IPS-18a (cell line): ENCODE measurements at regions not wholly inside any gene's neighbourhood (a gene's known extent, or its start where the extent isn't known, plus 50 kb on each side); places are given as distances from the start of the nearest gene placed in this dataset.

ENCODE experiments used
- H3K27ac ChIP-seq: one replicate; pipeline ENCODE4 v1.5.1; 2013; ENCODE audit warnings: low read length
- H3K27me3 ChIP-seq: one replicate; pipeline ENCODE4 v1.6.1; 2013; ENCODE audit warnings: mild to moderate bottlenecking, low read length; ENCODE audit not compliant: control insufficient read depth, insufficient read depth
- H3K36me3 ChIP-seq: one replicate; pipeline ENCODE4 v1.6.1; 2013; ENCODE audit warnings: low read depth, low read length; ENCODE audit not compliant: control insufficient read depth
- H3K4me1 ChIP-seq: one replicate; pipeline ENCODE4 v1.6.1; 2013; ENCODE audit warnings: low read depth, low read length; ENCODE audit not compliant: control insufficient read depth
- H3K4me3 ChIP-seq: one replicate; pipeline ENCODE4 v1.5.1; 2013; ENCODE audit warnings: low read length
- H3K9ac ChIP-seq: one replicate; pipeline ENCODE4 v1.6.1; 2013; ENCODE audit warnings: mild to moderate bottlenecking, low read length, moderate library complexity
- H3K9me3 ChIP-seq: one replicate; pipeline ENCODE4 v1.6.1; 2013; ENCODE audit warnings: low read depth, low read length; ENCODE audit not compliant: control insufficient read depth

DNA sequence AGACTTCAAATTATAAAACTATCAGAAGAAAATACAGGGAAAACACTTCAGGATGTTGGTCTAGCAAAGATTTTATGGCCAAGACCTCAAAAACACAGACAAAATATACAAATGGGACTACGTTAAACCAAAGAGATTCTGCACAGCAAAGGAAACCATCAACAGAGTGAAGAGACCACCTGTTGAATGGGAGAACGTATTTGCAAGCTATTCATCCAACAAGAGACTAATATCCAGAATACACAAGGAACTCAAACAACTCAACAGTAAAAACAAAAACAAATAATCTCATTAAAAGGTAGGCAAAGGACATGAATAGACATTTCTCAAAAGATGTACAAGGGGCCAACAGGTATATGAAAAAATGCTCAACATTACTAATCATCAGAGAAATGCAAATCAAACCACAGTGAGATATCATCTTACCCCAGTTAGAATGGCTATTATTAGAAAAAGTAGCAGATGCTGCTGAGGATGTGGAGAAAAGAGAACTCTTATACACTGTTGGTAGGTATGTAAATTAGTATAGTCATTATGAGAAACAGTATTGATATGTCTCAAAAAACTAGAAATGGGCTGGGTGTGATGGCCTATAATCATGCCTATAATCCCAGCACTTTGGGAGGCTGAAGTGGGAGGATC, 112.6 kb downstream of the LRIG2 start:
- Histone ChIP-seq H3K4me1 (no peaks in the 10 kb centered on the region), H3K27me3 (no peaks in the 10 kb centered on the region), H3K27ac (no peak overlapping the region)

DNA sequence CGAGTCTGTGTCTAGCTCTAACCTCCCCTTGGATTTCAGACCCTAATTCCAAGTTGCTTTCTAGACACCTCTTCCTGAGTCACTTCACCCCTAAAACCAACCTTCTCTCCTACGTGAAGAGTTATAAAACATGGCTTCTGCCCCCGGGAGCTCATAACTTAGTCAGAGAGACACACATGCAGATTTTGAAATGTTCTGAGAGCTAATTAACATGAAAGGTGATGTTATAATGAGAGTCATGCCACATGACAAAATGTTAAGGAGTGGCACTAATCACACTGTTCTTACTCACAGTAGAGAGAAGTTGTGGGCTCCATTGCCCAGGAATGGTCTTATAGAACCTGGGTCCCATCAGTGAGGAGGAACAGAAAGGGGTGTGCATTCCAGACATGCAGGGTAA, 117.1 kb downstream of the LRIG2 start:
- H3K9ac ChIP-seq = no peak overlapping the region
- H3K4me3 ChIP-seq = no peak overlapping the region
- no peaks in the 10 kb centered on the region for H3K9me3 ChIP-seq
- H3K4me1 ChIP-seq = no peaks in the 10 kb centered on the region
- no peaks in the 10 kb centered on the region for H3K36me3 ChIP-seq
- no peak overlapping the region for H3K27ac ChIP-seq
- H3K27me3 ChIP-seq = no peaks in the 10 kb centered on the region

More for the DNA sequence above, 112.6 kb downstream of the LRIG2 start:
- Histone ChIP-seq H3K4me3 (no peak overlapping the region), H3K36me3 (no peaks in the 10 kb centered on the region), H3K9me3 (no peaks in the 10 kb centered on the region), H3K9ac (no peak overlapping the region)

DNA sequence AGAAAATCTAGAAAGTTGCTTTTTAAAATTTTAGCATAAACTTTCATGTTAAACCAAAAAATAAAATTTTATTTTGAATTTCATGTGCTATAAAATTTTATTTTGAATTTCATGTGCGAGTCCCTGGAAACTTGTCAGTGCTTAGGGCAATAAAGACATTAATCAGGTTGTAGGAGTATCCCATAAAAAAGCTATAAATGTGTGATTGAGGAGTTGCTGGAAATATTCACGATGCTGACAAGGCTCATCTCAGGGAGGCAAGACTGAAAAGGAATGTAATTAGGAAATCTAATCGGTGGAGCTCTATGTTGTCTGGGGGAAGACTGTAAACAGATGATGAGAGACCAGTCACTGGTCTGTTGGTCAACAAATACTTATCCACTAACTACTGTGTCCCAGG, 117.9 kb downstream of the LRIG2 start:
- Histone ChIP-seq H3K27ac (no peak overlapping the region), H3K4me3 (no peak overlapping the region), H3K9me3 (no peaks in the 10 kb centered on the region), H3K27me3 (no peaks in the 10 kb centered on the region), H3K4me1 (no peaks in the 10 kb centered on the region), H3K9ac (no peak overlapping the region), H3K36me3 (no peaks in the 10 kb centered on the region)

DNA sequence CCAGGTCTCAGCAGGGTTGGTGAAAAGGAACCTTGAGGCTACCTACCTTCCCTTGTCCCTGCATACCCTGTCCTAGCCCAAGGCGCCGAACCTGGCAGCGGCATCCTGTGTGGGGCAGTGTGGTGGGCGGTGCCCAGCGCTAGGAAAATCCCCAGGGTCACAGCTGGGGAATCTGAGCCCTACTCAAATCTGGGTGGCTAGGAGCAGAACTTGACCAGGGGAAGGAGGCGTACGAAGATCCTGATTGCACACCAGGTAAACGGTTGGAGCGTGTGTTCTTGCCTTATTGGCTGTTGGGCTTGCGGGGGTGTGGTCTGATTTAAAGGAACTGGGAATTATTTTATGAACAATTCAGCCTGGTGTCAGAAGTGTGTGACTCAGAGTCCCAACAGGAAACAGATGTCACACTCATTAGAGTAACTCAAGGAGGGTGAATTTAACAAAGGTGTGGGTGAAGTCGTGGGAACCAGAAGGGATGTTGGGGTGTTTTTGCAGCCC, 118.6 kb downstream of the LRIG2 start:
- H3K9me3 ChIP-seq = no peaks in the 10 kb centered on the region
- no peak overlapping the region for H3K4me3 ChIP-seq
- H3K36me3 ChIP-seq = no peaks in the 10 kb centered on the region
- H3K4me1 ChIP-seq = peaks cover 4% of the 10 kb centered on the region
- no peak overlapping the region for H3K27ac ChIP-seq
- H3K9ac ChIP-seq = no peak overlapping the region
- H3K27me3 ChIP-seq = no peaks in the 10 kb centered on the region

DNA sequence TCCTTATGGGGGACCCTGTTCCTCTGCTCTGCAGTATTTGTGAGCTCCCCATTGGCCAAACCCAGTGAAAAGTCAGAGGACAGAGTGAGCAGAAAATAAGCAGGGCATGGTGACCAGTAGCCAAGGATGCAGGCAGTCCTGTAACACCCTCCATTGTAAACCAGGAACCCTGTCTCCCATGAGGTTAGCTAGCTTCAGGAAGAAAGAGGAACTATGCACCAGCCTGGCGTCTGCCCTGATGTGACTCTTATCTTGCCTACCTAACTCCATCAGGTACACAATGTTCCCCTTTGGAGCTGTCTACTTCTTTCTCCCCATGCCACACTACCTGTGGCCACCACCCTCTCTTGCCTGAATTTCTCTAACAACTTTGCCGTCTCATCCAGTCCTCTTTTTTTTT, 119.2 kb downstream of the LRIG2 start:
- H3K9ac ChIP-seq = no peak overlapping the region
- H3K27me3 ChIP-seq = no peaks in the 10 kb centered on the region
- H3K36me3 ChIP-seq = no peaks in the 10 kb centered on the region
- no peaks in the 10 kb centered on the region for H3K9me3 ChIP-seq
- peaks cover 7% of the 10 kb centered on the region for H3K4me1 ChIP-seq
- no peak overlapping the region for H3K27ac ChIP-seq
- H3K4me3 ChIP-seq = no peak overlapping the region

DNA sequence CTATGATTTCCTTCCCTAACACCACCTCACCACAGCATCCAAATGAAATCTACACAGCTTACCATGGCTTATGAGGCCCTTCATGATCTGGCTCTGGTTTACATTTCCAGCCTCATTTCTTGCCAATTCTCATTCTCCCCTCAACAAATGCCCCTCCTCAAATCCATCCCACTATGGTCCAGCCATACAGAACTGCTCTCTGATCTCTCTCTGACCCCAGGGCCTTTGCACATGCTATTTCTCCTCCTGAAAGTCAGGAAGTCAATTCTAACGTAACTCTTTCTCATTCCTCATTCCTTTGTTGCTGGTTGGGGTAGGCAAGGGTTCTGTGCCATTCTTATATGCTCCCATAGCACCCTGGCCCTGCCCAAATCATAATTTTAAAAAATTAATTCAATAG, 120.0 kb downstream of the LRIG2 start:
- Histone ChIP-seq H3K9ac (no peak overlapping the region), H3K4me3 (no peak overlapping the region), H3K36me3 (no peaks in the 10 kb centered on the region), H3K27me3 (no peaks in the 10 kb centered on the region), H3K9me3 (no peaks in the 10 kb centered on the region), H3K27ac (no peak overlapping the region), H3K4me1 (peaks cover 7% of the 10 kb centered on the region)

DNA sequence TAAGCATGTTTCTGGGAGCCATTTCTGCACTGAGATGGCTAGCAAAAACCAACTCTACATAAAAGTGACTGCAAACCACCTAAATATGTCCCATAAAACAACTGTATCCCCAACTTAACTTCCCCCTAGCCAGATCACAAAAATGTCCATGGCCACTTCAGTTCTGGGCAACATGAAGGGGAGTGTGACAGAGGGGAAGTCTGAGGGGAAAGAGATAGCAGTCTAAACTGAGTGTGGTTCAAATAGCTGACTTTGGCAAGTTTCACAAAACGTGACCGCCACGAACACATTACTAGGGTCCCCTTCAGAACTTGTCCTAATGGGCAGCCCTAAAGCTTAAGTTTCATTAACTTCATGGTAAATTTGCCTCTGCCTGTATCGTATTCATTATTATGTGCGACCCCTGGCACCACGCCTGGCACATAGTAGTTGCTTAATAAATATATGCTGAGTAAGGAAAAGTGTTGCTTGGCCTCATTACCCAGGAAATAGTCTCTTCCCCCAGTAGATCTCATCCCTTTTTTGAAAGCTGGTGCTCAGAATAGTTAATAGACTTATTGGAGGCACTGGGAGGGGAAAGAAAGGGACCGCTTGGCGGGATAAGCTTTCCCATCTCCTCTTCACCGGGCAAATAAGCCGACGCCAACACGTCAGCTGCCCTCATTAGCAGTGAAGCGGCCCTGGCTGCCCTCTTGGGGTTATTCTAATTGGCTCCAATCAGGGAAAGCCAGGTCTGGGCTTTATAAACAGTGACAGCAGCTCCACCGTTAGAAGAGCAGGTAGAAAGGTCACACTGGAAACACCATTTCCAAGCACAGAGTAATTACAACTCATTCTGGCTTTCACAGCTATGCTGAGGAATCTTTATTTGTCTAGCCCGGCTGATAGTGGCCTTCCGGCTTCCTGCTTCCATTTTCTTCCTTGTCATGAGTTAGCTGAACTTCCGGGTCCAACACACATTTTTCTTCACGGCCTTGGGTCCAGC, 122.1 kb downstream of the LRIG2 start:
- Histone ChIP-seq H3K4me3 (no peak overlapping the region), H3K27ac (no peak overlapping the region), H3K36me3 (no peaks in the 10 kb centered on the region), H3K4me1 (peaks cover 15% of the 10 kb centered on the region), H3K27me3 (no peaks in the 10 kb centered on the region), H3K9ac (no peak overlapping the region), H3K9me3 (no peaks in the 10 kb centered on the region)

DNA sequence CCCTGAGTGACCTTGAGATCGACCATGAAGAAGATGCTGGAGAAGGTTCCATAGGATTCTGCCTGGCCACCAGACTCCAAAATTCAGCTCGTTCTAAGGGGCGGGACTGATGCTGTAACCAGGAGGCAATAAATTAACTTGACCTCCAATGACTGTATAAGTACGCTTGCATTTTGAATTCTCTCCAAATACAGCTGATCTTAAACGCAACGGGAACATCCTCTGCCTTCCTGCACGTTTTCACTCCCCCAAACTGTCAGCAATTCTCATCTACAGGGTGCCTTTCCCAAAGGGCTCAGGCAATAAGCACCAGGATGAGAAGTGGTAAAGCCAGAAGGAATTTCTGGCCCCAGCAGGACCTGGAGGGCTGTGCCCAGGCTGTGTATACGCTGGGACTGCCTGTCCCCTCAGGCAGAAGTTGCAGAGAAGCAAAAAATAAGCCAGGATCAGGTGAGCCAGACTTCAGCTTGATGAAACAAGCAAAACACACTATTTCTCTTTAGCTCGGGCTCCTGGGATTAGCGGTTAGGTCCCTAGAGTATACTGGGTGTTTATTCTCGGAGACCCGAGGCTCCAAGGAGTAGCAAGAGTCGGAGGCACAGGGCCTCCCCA, 124.8 kb downstream of the LRIG2 start:
- no peaks in the 10 kb centered on the region for H3K36me3 ChIP-seq
- H3K27me3 ChIP-seq = no peaks in the 10 kb centered on the region
- H3K4me1 ChIP-seq = peaks cover 20% of the 10 kb centered on the region
- H3K9me3 ChIP-seq = no peaks in the 10 kb centered on the region
- no peak overlapping the region for H3K27ac ChIP-seq
- H3K4me3 ChIP-seq = no peak overlapping the region
- no peak overlapping the region for H3K9ac ChIP-seq

DNA sequence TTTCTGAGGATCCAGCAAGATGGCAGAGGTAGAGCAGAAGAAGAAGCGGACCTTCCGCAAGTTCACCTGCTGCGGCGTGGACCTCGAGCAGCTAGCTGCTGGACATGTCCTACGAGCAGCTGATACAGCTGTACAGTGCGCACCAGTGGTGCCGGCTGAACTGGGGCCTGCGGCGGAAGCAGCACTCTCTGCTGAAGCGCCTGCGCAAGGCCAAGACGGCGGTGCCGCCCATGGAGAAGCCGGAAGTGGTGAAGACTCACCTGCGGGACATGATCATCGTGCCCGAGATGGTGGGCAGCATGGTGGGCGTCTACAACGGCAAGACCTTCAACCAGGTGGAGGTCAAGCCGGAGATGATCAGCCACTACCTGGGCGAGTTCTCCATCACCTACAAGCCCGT, 125.8 kb downstream of the LRIG2 start:
- Histone ChIP-seq H3K4me1 (peaks cover 20% of the 10 kb centered on the region), H3K27me3 (no peaks in the 10 kb centered on the region), H3K9ac (no peak overlapping the region), H3K27ac (no peak overlapping the region), H3K36me3 (no peaks in the 10 kb centered on the region), H3K9me3 (no peaks in the 10 kb centered on the region), H3K4me3 (no peak overlapping the region)

DNA sequence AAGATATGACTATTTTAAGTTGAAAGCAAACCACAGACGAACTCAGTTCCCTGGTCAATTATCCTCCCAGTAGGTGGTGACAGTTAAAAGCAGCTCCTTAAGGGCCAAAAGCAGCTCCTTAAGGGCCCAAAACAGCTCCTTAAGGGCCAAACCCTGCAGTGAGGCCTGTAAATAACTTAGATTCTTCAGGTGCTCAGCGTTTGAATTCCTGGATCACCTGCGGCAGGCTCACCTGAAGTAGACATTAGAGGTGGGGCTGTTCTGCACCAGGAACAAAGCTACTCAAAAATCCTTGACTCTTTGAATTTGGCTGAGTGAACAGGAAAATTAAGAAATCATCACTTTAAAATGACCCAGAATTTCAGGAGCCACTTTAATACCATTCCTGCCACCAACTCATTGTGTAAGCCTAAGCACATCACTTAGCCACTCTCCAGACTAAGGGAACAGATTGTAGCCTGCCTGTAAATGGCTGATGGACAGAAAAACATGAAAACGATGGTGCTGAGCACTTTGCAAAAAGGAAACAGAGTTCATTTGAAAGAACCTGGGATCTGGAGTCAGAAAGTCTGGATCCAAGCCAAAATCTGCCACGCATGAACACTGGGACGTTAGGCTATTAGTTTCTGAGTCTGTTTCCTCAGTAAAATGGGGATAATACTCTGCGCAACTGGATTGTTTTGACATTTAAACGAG, 126.9 kb downstream of the LRIG2 start:
- H3K36me3 ChIP-seq = no peaks in the 10 kb centered on the region
- H3K9me3 ChIP-seq = no peaks in the 10 kb centered on the region
- H3K4me1 ChIP-seq = peaks cover 20% of the 10 kb centered on the region
- no peaks in the 10 kb centered on the region for H3K27me3 ChIP-seq
- H3K9ac ChIP-seq = no peak overlapping the region
- H3K4me3 ChIP-seq = no peak overlapping the region
- no peak overlapping the region for H3K27ac ChIP-seq

DNA sequence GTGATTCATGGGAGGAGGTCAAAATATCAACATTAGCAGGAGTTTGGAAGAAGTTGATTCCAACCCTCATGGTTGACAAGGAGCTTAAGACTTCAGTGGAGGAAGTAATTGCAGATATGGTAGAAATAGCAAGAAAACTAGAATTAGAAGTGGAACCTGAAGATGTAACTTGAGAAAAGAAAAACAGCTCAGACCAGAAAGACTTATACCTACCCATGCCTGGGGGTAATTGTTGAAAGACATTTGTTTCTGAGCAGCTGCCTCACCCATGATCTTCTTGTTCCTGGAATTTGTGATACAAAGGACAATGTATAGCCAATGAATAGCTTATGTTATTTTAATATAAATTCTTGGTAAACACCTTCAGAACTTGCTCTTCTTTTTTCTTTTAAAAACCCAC, 128.6 kb downstream of the LRIG2 start:
- Histone ChIP-seq H3K9me3 (no peaks in the 10 kb centered on the region), H3K36me3 (no peaks in the 10 kb centered on the region), H3K27me3 (no peaks in the 10 kb centered on the region), H3K27ac (no peak overlapping the region), H3K4me3 (no peak overlapping the region), H3K9ac (no peak overlapping the region), H3K4me1 (peaks cover 17% of the 10 kb centered on the region)
